Endothelial cell of umbilical vein (primary cell): ENCODE measurements at regions not wholly inside any gene's neighbourhood (a gene's known extent, or its start where the extent isn't known, plus 50 kb on each side); places are given as distances from the start of the nearest gene placed in this dataset.

Experiments used
- BruUV-seq: library from RNA; stranded (reverse); fragments of 400-500 nt; replicated peaks from 2 replicates; lab custom pipeline; 2021; lab: Mats Ljungman, UMichigan
- CTCF ChIA-PET: fragments of 300-600, 350-600 bp; sonication (Branson Sonifier 250); formaldehyde crosslinking; loops from one replicate; lab custom pipeline; 2021; ENCODE audit warnings: antibody characterized with exemption, inconsistent platforms; lab: Charles Lee
- POLR2A ChIA-PET: fragments of 300-600, 350-600 bp; sonication (Branson Sonifier 250); formaldehyde crosslinking; loops from one replicate; lab custom pipeline; 2021; ENCODE audit warnings: antibody characterized with exemption, inconsistent platforms; lab: Charles Lee
- DNase-seq: peaks from one replicate; pipeline ENCODE4 v3.0.0-alpha.2; 2011; ENCODE audit warnings: low read depth, low spot score
- FAIRE-seq: peaks from 2 replicates; lab custom pipeline; 2011; peaks lifted over from hg19 to GRCh38; lab: Jason Lieb, UNC
- H2AFZ ChIP-seq: 2 replicates; pipeline ENCODE4 v1.6.0; 2012; ENCODE audit warnings: low read depth, low read length, control low read depth, inconsistent platforms
- H3K27ac ChIP-seq: 2 replicates; pipeline ENCODE4 v1.5.1; 2011; ENCODE audit warnings: low read depth, mild to moderate bottlenecking, control low read depth, low read length, moderate library complexity; ENCODE audit not compliant: insufficient read depth
- H3K27me3 ChIP-seq, 2 experiments: 2 replicates each; pipeline versions ENCODE4 v1.6.0 to v1.6.1; 2011; ENCODE audit warnings: low read length in 2 of 2, mixed read lengths in 1 of 2; ENCODE audit not compliant: control insufficient read depth in 2 of 2, insufficient read depth in 2 of 2
- H3K36me3 ChIP-seq, 2 experiments: 2 replicates in 1 of 2; 3 replicates in 1 of 2; pipeline ENCODE4 v1.5.1; 2011; ENCODE audit warnings: low read length in 2 of 2, mild to moderate bottlenecking in 1 of 2, moderate library complexity in 1 of 2; ENCODE audit not compliant: control insufficient read depth in 2 of 2, insufficient read depth in 2 of 2; ENCODE audit errors: extremely low read depth in 1 of 2
- H3K4me1 ChIP-seq: 3 replicates; pipeline ENCODE4 v1.5.1; 2011; ENCODE audit warnings: mild to moderate bottlenecking, low read length; ENCODE audit not compliant: control insufficient read depth, insufficient read depth; ENCODE audit errors: extremely low read depth
- H3K4me2 ChIP-seq: 2 replicates; pipeline ENCODE4 v1.6.1; 2011; ENCODE audit warnings: low read length, control low read depth, mixed read lengths; ENCODE audit not compliant: insufficient read depth
- H3K4me3 ChIP-seq, 3 experiments: fragments of 200-600 bp in 1 of 3; sonication (generic), shearing (Covaris generic) in 1 of 3; replicated peaks in 1 of 3; 2 replicates each; pipeline ENCODE4 v1.5.1; 2011 to 2016; ENCODE audit warnings: control low read depth in 3 of 3, low read length in 3 of 3, mild to moderate bottlenecking in 2 of 3, inconsistent platforms in 1 of 3, low read depth in 1 of 3, moderate library complexity in 1 of 3; ENCODE audit not compliant: insufficient read depth in 1 of 3
- H3K79me2 ChIP-seq: 2 replicates; pipeline ENCODE4 v1.6.0; 2012; ENCODE audit warnings: low read length, inconsistent platforms; ENCODE audit not compliant: control insufficient read depth, insufficient read depth
- H3K9ac ChIP-seq: replicated peaks from 2 replicates; pipeline ENCODE3; 2011; ENCODE audit warnings: low read length, control low read depth; ENCODE audit not compliant: insufficient read depth; ENCODE audit errors: extremely low read depth
- H3K9me1 ChIP-seq: replicated peaks from 3 replicates; pipeline ENCODE4 v1.6.0; 2011; ENCODE audit warnings: mild to moderate bottlenecking, low read length; ENCODE audit not compliant: control insufficient read depth, insufficient read depth; ENCODE audit errors: extremely low read depth
- H3K9me3 ChIP-seq: replicated peaks from 2 replicates; pipeline ENCODE4 v1.5.1; 2012; ENCODE audit warnings: low read length, inconsistent platforms; ENCODE audit not compliant: control insufficient read depth, insufficient read depth
- H4K20me1 ChIP-seq: replicated peaks from 2 replicates; pipeline ENCODE3; 2011; ENCODE audit warnings: mild to moderate bottlenecking, low read length; ENCODE audit not compliant: control insufficient read depth, insufficient read depth; ENCODE audit errors: extremely low read depth
- EZH2 ChIP-seq: IDR thresholded peaks from 2 replicates; pipeline ENCODE4 v1.6.1; 2012; ENCODE audit warnings: borderline replicate concordance, low read depth, mild to moderate bottlenecking, moderate library complexity, low read length, inconsistent platforms; ENCODE audit not compliant: severe bottlenecking
- FOS ChIP-seq: IDR thresholded peaks from 2 replicates; pipeline ENCODE4 v1.6.1; 2011; ENCODE audit warnings: mild to moderate bottlenecking, low read length, moderate library complexity, borderline replicate concordance; ENCODE audit not compliant: insufficient read depth
- POLR2A ChIP-seq: IDR thresholded peaks from 2 replicates; pipeline ENCODE4 v1.6.1; 2012; ENCODE audit warnings: low read depth, mild to moderate bottlenecking, control low read depth, low read length
- POLR2AphosphoS5 ChIP-seq: IDR thresholded peaks from 2 replicates; pipeline ENCODE4 v1.6.1; 2012; ENCODE audit warnings: low read depth, mild to moderate bottlenecking, control low read depth, low read length, moderate library complexity; ENCODE audit not compliant: insufficient read depth
- dilution Hi-C: fragments of 300-500 bp; cut with MboI; formaldehyde crosslinking; loops from one replicate; pipeline ENCODE4 v1.15.0; 2019; ENCODE audit warnings: low sequenced_read_pairs; ENCODE audit not compliant: extremely low pct_ligation_motif_present
- intact Hi-C: fragments of 100-400 bp; cut with micrococcal nuclease; formaldehyde crosslinking; loops from one replicate; pipeline ENCODE4 v1.10.0; 2022

- Histone ChIP-seq H3K9me1 (no peaks in the 10 kb centered on the region), H4K20me1 (no peaks in the 10 kb centered on the region), H3K9me3 (no peaks in the 10 kb centered on the region), H2AFZ (no peak overlapping the region), H3K36me3 (no peaks in the 10 kb centered on the region), H3K79me2 (no peaks in the 10 kb centered on the region), H3K4me3 (no peak overlapping the region), H3K4me2 (no peak overlapping the region), H3K27me3 (no peaks in the 10 kb centered on the region), H3K9ac (no peak overlapping the region), H3K4me1 (no peaks in the 10 kb centered on the region), H3K27ac (no peak overlapping the region)
- dilution Hi-C loops (no loop called here), intact Hi-C loops (no loop called here)
- TF ChIP-seq EZH2: no peak
- TF ChIP-seq FOS: no peak
- TF ChIP-seq POLR2AphosphoS5: no peak
- no peak for FAIRE-seq
- BruUV-seq: no TSS peak
- CTCF ChIA-PET: no interaction called here
- POLR2A ChIA-PET: no interaction called here
- no peak for DNase-seq
Measured at GRCh38 chr3:118705487-118706219, 329.0 kb downstream of the IGSF11 start.

GRCh38 chr3:118707991-118708390, 326.7 kb downstream of the IGSF11 start:
- no peak overlapping the region for H3K9ac ChIP-seq
- FAIRE-seq (no peak), DNase-seq (no peak)
- H3K27me3 ChIP-seq: no peaks in the 10 kb centered on the region
- H3K4me3 ChIP-seq: no peak overlapping the region
- POLR2A ChIA-PET: no interaction called here
- no peak for TF ChIP-seq EZH2
- no peak for TF ChIP-seq FOS
- TF ChIP-seq POLR2A: no peak
- H4K20me1 ChIP-seq: no peaks in the 10 kb centered on the region
- no peak overlapping the region for H2AFZ ChIP-seq
- no TSS peak for BruUV-seq
- no peaks in the 10 kb centered on the region for H3K36me3 ChIP-seq
- H3K79me2 ChIP-seq: no peaks in the 10 kb centered on the region
- no peaks in the 10 kb centered on the region for H3K9me1 ChIP-seq
- H3K4me1 ChIP-seq: no peaks in the 10 kb centered on the region
- intact Hi-C loops: no loop called here
- no peak overlapping the region for H3K4me2 ChIP-seq
- H3K27ac ChIP-seq: no peak overlapping the region
- dilution Hi-C loops: no loop called here
- no peaks in the 10 kb centered on the region for H3K9me3 ChIP-seq
- CTCF ChIA-PET: no interaction called here
